ENCODE measurements at regions not wholly inside any gene's neighbourhood (a gene's known extent, or its start where the extent isn't known, plus 50 kb on each side); places are given as distances from the start of the nearest gene placed in this dataset.

- TF ChIP-seq SMAD5 (IDR thresholded peaks at IDR 0.05; ENCODE audit: low read depth) (no peak), ZBTB11 (CRISPR knock-in tag; IDR thresholded peaks at IDR 0.05) (no peak), PRDM15 (CRISPR knock-in tag; IDR thresholded peaks at IDR 0.05) (no peak), CHD4 (IDR thresholded peaks at IDR 0.05) (no peak), SIN3A (IDR thresholded peaks at IDR 0.05; ENCODE audit: low read depth, low read length) (no peak), PAX5 (IDR thresholded peaks at IDR 0.05; ENCODE audit: borderline replicate concordance, low read depth, low read length) (no peak), SRF (IDR thresholded peaks at IDR 0.05; ENCODE audit: low read depth in 2 of 2, low read length in 2 of 2) (no peak), SIX5 (IDR thresholded peaks at IDR 0.05; ENCODE audit: low read depth, low read length, severe bottlenecking) (no peak), HDAC2 (IDR thresholded peaks at IDR 0.05) (no peak), POLR2AphosphoS5 (IDR thresholded peaks at IDR 0.05; ENCODE audit: low read length) (no peak)
- ATAC-seq (no peak), DNase-seq (ENCODE audit: low read depth, low spot score) (no peak), FAIRE-seq (no peak)
- BruUV-seq (replicated peaks): no TSS peak
- RAD21 ChIA-PET (ENCODE audit: unreplicated experiment): no interaction called here
- H3K4me1 ChIP-seq (ENCODE audit: control insufficient read depth, insufficient read depth, low read length): no peaks in the 10 kb centered on the region
- no peak overlapping the region for H3K4me3 ChIP-seq
- H3K79me2 ChIP-seq (ENCODE audit: control insufficient read depth, insufficient read depth, low read length): no peaks in the 10 kb centered on the region
- in situ Hi-C loops (cut with MboI) (no loop called here), intact Hi-C loops (cut with micrococcal nuclease; ENCODE audit: unreplicated experiment) (no loop called here)
- no peaks in the 10 kb centered on the region for H3K27me3 ChIP-seq (replicated peaks in 1 of 2; ENCODE audit: control insufficient read depth in 2 of 2, insufficient read depth in 2 of 2, low read length in 1 of 2)
- H4K20me1 ChIP-seq (ENCODE audit: control insufficient read depth, insufficient read depth): no peaks in the 10 kb centered on the region
- 6% methylated on average over 1 of the region's 1 CpG for WGBS (ENCODE audit: insufficient coverage, insufficient replicate concordance, low lambda C conversion rate, missing lambda C conversion rate)
- H3K36me3 ChIP-seq (ENCODE audit: control insufficient read depth in 2 of 2, insufficient read depth in 2 of 2, low read length in 1 of 2): no peaks in the 10 kb centered on the region
- no peak overlapping the region for H2AFZ ChIP-seq (ENCODE audit: control insufficient read depth, low read depth, low read length)
- CTCF ChIA-PET: no interaction called here
- H3K4me2 ChIP-seq (ENCODE audit: control insufficient read depth, insufficient read depth): no peak overlapping the region
- no peaks in the 10 kb centered on the region for H3K9me3 ChIP-seq (replicated peaks; ENCODE audit: control insufficient read depth, insufficient read depth, low read length)
- no peak overlapping the region for H3K9ac ChIP-seq (ENCODE audit: control insufficient read depth, insufficient read depth, low read length)
- SMC1A ChIA-PET (ENCODE audit: uncharacterized antibody, unreplicated experiment): no interaction called here
- POLR2A ChIA-PET: no interaction called here
- H3K27ac ChIP-seq (ENCODE audit: control insufficient read depth, insufficient read depth): no peak overlapping the region
Observed at GRCh38 chr3:8027954-8028353, 473.7 kb upstream of the LMCD1 start.
